Smooth muscle cell (in vitro differentiated cells): ENCODE measurements at regions not wholly inside any gene's neighbourhood (a gene's known extent, or its start where the extent isn't known, plus 50 kb on each side); places are given as distances from the start of the nearest gene placed in this dataset.
"Not testable (repeated sequence)": the region's sequence is repeated elsewhere in the genome, so short reads cannot be mapped to it uniquely, and the experiment has no call there.

Experiments used
- DNase-seq: peaks from one replicate; lab custom pipeline; 2025; ENCODE audit not compliant: unreplicated experiment; lab: John Stamatoyannopoulos, UW
- H2AFZ ChIP-seq: fragments of 200-600 bp; sonication (generic); 2 replicates; pipeline ENCODE4 v1.6.0; 2016; ENCODE audit warnings: antibody characterized with exemption, low read depth, mild to moderate bottlenecking
- H3F3A ChIP-seq: fragments of 200-600 bp; sonication (generic); 2 replicates; pipeline ENCODE4 v1.6.0; 2017; ENCODE audit warnings: antibody characterized with exemption, low read depth
- H3K27ac ChIP-seq: fragments of 200-600 bp; sonication (generic); 2 replicates; pipeline ENCODE4 v1.5.1; 2016; ENCODE audit warnings: low read depth, mild to moderate bottlenecking
- H3K27me3 ChIP-seq: fragments of 200-600 bp; sonication (generic); 2 replicates; pipeline ENCODE4 v1.6.1; 2016; ENCODE audit warnings: low read depth, mild to moderate bottlenecking
- H3K36me3 ChIP-seq: fragments of 200-600 bp; sonication (generic); 2 replicates; pipeline ENCODE4 v1.5.1; 2016; ENCODE audit warnings: low read depth
- H3K4me1 ChIP-seq: fragments of 200-600 bp; sonication (generic); 2 replicates; pipeline ENCODE4 v1.5.1; 2016; ENCODE audit warnings: low read depth
- H3K4me2 ChIP-seq: fragments of 200-600 bp; sonication (generic); 2 replicates; pipeline ENCODE4 v1.6.0; 2016; ENCODE audit warnings: mild to moderate bottlenecking
- H3K4me3 ChIP-seq: fragments of 200-600 bp; sonication (generic); 2 replicates; pipeline ENCODE4 v1.5.1; 2016; ENCODE audit warnings: mild to moderate bottlenecking
- H3K79me2 ChIP-seq: fragments of 200-600 bp; sonication (generic); 2 replicates; pipeline ENCODE4 v1.6.0; 2016; ENCODE audit warnings: low read depth, mild to moderate bottlenecking
- H3K9ac ChIP-seq: fragments of 200-600 bp; sonication (generic); 2 replicates; pipeline ENCODE4 v1.6.0; 2016; ENCODE audit warnings: low read depth
- H3K9me3 ChIP-seq: fragments of 200-600 bp; sonication (generic); replicated peaks from 2 replicates; pipeline ENCODE4 v1.5.1; 2016; ENCODE audit warnings: low read depth
- H4K20me1 ChIP-seq: fragments of 200-600 bp; sonication (generic); 2 replicates; pipeline ENCODE4 v1.6.0; 2016; ENCODE audit warnings: low read depth
- WGBS: methylation state at CpG from one replicate; pipeline ENCODE4 v1.1.7; 2016; ENCODE audit warnings: low lambda C conversion rate; 5-methylcytosine and 5-hydroxymethylcytosine counted together
- TF ChIP-seq, protein P1 (sequence below): fragments of 200-600 bp; sonication (generic); IDR thresholded peaks from 2 replicates; pipeline ENCODE4 v1.5.1; 2017; ENCODE audit warnings: borderline replicate concordance, mild to moderate bottlenecking, antibody characterized with exemption; ENCODE audit not compliant: insufficient read depth, poor library complexity, severe bottlenecking

DNA sequence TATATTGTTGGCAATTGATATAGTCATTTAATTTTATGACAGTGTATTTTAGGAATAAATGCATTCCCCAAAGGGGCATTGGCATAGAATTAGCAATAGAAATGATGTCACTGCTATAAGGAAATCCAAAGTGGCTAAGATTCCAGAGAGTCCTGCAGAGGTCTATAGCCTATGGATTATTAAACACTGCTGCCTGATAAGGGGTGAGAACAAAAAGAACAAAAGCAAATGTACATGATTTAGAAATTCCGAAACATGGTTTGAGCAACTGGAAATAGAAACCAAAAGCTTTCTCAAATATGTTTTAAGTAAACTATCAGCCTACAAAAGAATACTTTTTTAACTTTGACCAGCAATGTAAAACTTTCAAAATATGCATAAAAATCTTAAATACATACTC lies 280.1 kb upstream of the RASGRP1 start:
- H2AFZ ChIP-seq, result no peak overlapping the region
- H3K27me3 ChIP-seq, result no peaks in the 10 kb centered on the region
- H3K9ac ChIP-seq, result peak overlapping the region; percentile 56
- H3K79me2 ChIP-seq, result no peaks in the 10 kb centered on the region
- H3K4me2 ChIP-seq, result peak overlapping the region; percentile 80
- no peaks in the 10 kb centered on the region for H4K20me1 ChIP-seq
- peaks cover 15% of the 10 kb centered on the region for H3F3A ChIP-seq
- DNase-seq, result no peak
- H3K4me3 ChIP-seq, result peak overlapping the region; percentile 11
- peaks cover 28% of the 10 kb centered on the region for H3K4me1 ChIP-seq
- peak overlapping the region; percentile 95 for H3K27ac ChIP-seq
- H3K9me3 ChIP-seq, result no peaks in the 10 kb centered on the region
- TF ChIP-seq, protein P1, sequence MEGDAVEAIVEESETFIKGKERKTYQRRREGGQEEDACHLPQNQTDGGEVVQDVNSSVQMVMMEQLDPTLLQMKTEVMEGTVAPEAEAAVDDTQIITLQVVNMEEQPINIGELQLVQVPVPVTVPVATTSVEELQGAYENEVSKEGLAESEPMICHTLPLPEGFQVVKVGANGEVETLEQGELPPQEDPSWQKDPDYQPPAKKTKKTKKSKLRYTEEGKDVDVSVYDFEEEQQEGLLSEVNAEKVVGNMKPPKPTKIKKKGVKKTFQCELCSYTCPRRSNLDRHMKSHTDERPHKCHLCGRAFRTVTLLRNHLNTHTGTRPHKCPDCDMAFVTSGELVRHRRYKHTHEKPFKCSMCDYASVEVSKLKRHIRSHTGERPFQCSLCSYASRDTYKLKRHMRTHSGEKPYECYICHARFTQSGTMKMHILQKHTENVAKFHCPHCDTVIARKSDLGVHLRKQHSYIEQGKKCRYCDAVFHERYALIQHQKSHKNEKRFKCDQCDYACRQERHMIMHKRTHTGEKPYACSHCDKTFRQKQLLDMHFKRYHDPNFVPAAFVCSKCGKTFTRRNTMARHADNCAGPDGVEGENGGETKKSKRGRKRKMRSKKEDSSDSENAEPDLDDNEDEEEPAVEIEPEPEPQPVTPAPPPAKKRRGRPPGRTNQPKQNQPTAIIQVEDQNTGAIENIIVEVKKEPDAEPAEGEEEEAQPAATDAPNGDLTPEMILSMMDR, result no peak
- H3K36me3 ChIP-seq, result no peaks in the 10 kb centered on the region
- 26% methylated on average over 1 of the region's 1 CpG for WGBS

- no peaks in the 10 kb centered on the region for H3K36me3 ChIP-seq
- no peaks in the 10 kb centered on the region for H3K9me3 ChIP-seq
- H4K20me1 ChIP-seq, result no peaks in the 10 kb centered on the region
- H3K4me2 ChIP-seq, result no peak overlapping the region
- H3K27me3 ChIP-seq, result no peaks in the 10 kb centered on the region
- WGBS, result 25% methylated on average over 2 of the region's 2 CpGs
- peaks cover 15% of the 10 kb centered on the region for H3F3A ChIP-seq
- H3K9ac ChIP-seq, result no peak overlapping the region
- DNase-seq, result no peak
- peak overlapping the region; percentile 95 for H3K27ac ChIP-seq
- no peaks in the 10 kb centered on the region for H3K79me2 ChIP-seq
- peaks cover 28% of the 10 kb centered on the region for H3K4me1 ChIP-seq
- H2AFZ ChIP-seq, result peak overlapping the region; percentile 61
- no peak overlapping the region for H3K4me3 ChIP-seq
- TF ChIP-seq, protein P1, result no peak
These were observed 281.7 kb upstream of the RASGRP1 start for GRCh38 chr15:38846346-38846745.

DNA sequence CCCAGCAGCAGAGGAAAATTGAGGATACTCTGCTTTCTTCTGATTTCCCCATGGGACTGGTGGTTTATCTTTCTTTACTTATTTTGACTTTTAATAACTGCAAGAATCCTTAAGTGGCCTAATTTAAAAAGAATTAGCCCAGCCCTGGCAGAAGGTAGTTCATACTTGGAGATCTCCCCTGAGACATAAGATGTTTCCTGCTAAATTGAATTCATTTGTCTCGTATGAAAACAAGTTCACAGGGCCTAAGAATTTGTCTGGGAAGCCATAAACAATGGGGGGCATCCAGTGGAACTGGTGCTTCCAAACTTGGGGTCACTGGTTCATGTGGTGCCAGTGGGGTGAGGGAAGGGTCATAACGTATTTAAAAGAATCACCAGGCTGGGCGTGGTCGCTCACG lies 283.1 kb upstream of the RASGRP1 start:
- no peak overlapping the region for H3K9ac ChIP-seq
- no peak overlapping the region for H2AFZ ChIP-seq
- no peaks in the 10 kb centered on the region for H3K79me2 ChIP-seq
- H3K4me2 ChIP-seq, result no peak overlapping the region
- H3F3A ChIP-seq, result peaks cover 14% of the 10 kb centered on the region
- no peak overlapping the region for H3K27ac ChIP-seq
- H4K20me1 ChIP-seq, result no peaks in the 10 kb centered on the region
- H3K36me3 ChIP-seq, result no peaks in the 10 kb centered on the region
- H3K9me3 ChIP-seq, result no peaks in the 10 kb centered on the region
- WGBS, result 98% methylated on average over 5 of the region's 5 CpGs
- peaks cover 27% of the 10 kb centered on the region for H3K4me1 ChIP-seq
- H3K4me3 ChIP-seq, result no peak overlapping the region
- no peak for DNase-seq
- no peaks in the 10 kb centered on the region for H3K27me3 ChIP-seq
- TF ChIP-seq, protein P1, result no peak

DNA sequence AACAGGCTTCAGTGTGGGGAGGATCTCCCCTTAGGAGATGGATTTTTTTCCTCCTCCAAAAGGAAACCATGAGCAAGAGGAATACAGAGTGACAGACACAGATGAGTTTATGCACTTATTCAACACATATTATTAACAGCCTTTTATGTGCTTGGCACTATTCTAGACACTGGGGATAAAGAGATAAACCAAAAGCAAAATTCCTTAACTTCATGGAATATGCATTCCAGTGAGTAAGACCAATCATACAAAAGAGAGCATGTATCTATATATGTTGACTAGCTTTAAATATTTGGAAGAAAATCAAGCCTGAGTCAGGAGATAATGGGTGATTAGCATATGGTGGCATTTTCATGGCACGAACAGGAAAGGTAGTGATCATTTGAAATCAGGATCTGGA lies 284.4 kb upstream of the RASGRP1 start:
- Histone ChIP-seq H3K9me3 (no peaks in the 10 kb centered on the region), H3K9ac (no peak overlapping the region), H3K4me2 (no peak overlapping the region), H3F3A (peaks cover 7% of the 10 kb centered on the region), H3K36me3 (no peaks in the 10 kb centered on the region), H3K27me3 (no peaks in the 10 kb centered on the region), H2AFZ (no peak overlapping the region), H3K79me2 (no peaks in the 10 kb centered on the region), H3K4me3 (no peak overlapping the region), H3K4me1 (peaks cover 18% of the 10 kb centered on the region), H3K27ac (no peak overlapping the region), H4K20me1 (no peaks in the 10 kb centered on the region)
- no peak for DNase-seq
- 0% methylated on average over 1 of the region's 1 CpG for WGBS
- TF ChIP-seq, protein P1, result no peak

- not testable (repeated sequence) for H3K36me3 ChIP-seq, H3F3A ChIP-seq, H3K79me2 ChIP-seq, H2AFZ ChIP-seq, H3K9me3 ChIP-seq, H3K4me2 ChIP-seq, H3K27me3 ChIP-seq, H3K4me1 ChIP-seq, DNase-seq, H3K4me3 ChIP-seq, H4K20me1 ChIP-seq, H3K9ac ChIP-seq, H3K27ac ChIP-seq
- WGBS, result 88% methylated on average over 1 of the region's 1 CpG
These were observed 287.6 kb upstream of the RASGRP1 start for GRCh38 chr15:38852188-38852587.
